Fibroblast of gingiva (primary cell): ENCODE measurements at regions not wholly inside any gene's neighbourhood (a gene's known extent, or its start where the extent isn't known, plus 50 kb on each side); places are given as distances from the start of the nearest gene placed in this dataset.
"Not testable (repeated sequence)": the region's sequence is repeated elsewhere in the genome, so short reads cannot be mapped to it uniquely, and the experiment has no call there.

ENCODE experiments used
- DNase-seq: peaks from one replicate; pipeline ENCODE4 v3.0.0-alpha.2; 2011; ENCODE audit warnings: low read depth

DNA sequence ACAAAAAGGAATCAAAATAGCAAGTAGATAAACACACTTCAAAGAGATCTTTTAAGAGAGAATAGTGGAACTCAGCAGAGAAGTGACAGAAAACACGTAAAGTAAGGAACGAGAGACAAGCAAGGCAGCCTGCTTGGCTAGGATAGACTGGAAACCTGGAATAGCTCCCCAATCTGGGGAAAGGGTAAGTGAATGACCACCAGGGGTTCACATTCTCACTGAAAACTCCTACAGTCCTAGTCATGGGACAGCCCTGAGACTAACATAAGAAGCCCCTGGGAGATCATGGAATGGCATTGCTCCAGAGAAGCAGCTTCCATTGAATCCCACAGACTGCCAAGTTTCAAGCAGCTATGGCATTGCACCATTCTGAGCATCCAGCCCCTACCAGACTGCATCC is 363.6 kb upstream of the ARPP21 start:
- DNase-seq: no peak

DNA sequence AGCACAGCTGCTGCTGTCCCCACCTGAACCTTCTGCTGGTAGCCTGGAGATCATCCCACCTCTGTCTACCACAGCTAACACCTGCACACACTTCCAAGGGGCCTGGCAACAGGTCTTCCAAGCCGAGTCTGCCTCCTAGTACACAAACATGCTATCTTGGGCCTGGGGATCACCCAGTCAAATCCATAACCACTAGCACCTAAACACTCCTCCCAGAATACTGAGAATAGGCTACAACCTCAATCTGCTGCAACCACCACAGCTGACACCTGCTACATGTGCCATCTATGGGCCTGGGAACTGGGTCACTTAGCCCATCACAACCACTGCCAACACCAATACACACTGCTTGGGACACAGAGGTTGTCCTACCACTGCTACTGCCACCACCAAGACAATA is 362.8 kb upstream of the ARPP21 start:
- DNase-seq: no peak

GRCh38 chr3:35291471-35292236 is 347.7 kb upstream of the ARPP21 start:
- DNase-seq: no peak

DNA sequence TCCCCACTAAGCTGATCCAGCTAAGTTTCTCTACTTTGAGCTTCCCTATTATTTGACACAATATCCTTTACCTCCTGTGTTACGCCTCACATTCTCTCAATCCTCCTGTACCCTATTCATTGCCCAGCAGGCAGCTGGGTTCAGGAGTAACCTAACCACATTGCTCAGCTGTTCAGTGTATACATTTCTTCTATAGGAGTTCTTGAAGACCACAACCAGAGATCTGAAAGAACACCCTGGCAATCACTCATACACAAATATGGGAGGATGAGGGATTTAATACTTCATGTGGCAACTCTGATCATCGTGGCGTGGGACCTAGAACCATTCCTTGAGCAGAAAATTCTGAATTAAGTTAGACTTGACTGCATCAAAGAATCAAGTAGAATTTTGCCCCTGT is 346.8 kb upstream of the ARPP21 start:
- no peak for DNase-seq

DNA sequence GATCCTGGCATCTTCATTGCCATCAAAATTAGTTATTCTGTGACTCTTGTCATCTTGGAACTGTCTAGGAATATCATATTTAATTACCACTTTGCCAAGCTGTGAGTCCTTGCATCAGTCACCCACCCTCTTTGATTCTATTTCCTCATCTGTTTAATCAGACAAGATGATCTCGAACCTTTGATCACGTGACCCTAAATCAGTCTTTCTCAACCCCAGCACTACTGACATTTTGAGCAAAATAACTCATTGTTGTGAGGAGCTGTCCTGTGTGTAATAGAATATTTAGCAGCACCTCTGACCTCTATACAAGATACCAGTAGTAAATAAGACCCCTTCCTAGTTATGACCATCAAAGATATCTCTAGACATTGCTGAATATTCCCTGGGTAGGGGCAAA is 343.4 kb upstream of the ARPP21 start:
- no peak for DNase-seq

DNA sequence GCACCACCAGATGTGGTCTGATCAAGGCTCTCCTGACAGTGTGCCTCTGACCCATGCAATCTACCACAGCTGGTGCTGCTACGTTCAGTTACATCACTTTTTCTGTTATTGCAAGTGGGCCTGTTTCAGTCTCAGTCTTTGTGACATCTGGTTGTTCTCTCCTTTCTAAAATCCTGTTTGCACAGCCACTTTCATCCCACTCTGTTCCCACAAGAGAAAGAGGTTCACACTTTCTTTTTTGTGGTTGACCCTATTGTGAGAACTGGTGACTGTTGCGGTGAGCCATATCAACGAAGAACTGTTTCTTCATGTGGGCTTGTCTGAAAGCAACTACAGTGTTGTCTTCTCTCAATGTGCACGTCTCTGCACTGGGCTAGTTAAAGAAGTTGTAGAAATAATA is 342.8 kb upstream of the ARPP21 start:
- DNase-seq: no peak

GRCh38 chr3:35296944-35297343 is 342.4 kb upstream of the ARPP21 start:
- not testable (repeated sequence) for DNase-seq

DNA sequence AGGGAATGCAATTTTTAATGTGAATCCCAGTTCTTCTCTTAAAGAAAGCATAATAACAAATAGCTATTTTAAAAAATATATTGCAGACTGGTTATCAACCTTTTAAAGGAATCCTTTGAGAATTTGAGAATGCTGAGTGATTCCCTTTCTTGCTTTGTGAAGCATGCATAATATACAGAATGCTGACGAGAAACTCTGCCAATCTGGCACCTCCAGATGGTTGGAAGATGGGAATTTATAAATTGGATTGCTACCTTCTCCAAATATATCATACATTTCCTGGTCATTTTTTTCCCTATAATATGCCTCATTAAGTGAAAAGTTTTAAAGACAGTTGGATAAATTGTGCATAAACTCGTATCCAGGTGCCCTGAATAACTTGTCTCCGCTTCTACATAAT is 333.9 kb upstream of the ARPP21 start:
- no peak for DNase-seq

GRCh38 chr3:35307296-35307695 is 332.0 kb upstream of the ARPP21 start:
- DNase-seq: no peak

DNA sequence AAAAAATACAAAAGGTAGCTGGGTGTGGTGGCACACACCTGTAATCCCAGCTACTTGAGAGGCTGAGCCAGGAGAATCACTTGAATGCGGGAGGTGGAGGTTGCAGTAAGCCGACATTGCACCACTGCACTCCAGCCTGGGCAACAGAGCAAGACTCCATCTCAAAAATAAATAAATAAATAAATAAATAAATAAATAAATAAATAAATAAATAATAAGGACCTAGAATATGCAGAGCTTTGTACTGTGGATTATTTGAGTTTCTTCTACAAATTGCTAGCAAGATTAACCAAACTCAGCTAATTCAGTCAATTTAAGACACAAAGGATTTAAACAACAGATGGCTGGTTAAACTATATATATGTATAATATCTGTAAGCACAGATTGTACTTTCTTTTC is 322.5 kb upstream of the ARPP21 start:
- not testable (repeated sequence) for DNase-seq

DNA sequence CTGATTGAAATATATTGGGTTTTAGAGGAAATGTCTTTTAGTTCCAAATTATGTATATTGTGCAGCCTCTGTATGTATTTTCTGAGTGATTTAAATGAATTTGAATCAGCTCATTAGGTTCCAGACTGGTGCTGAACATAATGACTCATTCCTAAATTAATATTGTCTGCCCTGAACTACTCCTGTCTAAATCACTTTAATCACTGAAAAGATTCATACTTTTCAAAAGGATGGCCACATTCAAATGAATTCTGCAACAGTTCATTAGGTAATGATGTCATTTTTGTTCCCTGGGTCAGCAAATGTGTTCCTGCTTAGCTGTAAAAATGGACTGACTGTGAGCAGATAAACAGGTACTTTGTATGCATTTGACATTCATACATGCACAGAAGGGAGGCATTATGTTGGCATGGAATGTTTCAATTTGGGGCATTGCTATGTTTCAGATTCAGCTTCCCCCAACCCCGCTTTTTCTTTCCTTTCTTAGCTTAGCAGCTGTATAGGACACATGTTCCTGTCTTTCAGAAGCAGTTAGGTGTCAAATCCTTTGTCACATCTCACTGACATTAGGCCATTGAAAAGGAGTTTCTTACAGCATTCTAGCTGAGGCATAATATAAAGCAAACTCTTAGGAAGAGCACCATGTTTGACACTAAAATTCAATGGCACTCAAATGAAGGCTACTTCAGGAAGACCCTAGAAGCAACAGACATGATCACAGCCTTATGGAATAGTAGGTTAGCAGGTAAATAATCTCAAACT is 318.5 kb upstream of the ARPP21 start:
- DNase-seq: no peak

GRCh38 chr3:35322070-35322469 is 317.3 kb upstream of the ARPP21 start:
- no peak for DNase-seq

GRCh38 chr3:35335703-35336102 is 303.6 kb upstream of the ARPP21 start:
- DNase-seq: no peak

DNA sequence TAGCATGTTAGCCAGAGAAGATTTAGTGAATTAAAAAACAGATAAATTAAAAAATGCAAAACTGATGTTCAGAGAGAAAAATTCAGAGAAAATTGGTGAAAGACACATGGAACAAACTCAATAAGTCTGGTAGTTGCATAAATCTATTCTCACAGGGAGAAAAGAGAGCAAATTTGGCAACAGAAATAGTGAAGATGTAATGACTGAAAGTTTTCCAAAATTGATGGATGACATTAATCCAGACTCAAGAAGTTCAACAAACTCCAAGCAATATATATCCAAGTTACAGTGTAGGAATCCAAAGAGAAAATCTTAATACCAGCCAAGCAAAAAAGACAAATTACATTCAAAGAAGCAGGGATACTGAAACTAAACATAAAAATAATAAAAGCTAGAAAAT is 302.7 kb upstream of the ARPP21 start:
- DNase-seq: no peak

GRCh38 chr3:35338186-35338585 is 301.1 kb upstream of the ARPP21 start:
- no peak for DNase-seq

GRCh38 chr3:35380196-35380595 is 259.1 kb upstream of the ARPP21 start:
- no peak for DNase-seq

- DNase-seq: no peak
These were observed 256.1 kb upstream of the ARPP21 start for GRCh38 chr3:35383216-35383615.

DNA sequence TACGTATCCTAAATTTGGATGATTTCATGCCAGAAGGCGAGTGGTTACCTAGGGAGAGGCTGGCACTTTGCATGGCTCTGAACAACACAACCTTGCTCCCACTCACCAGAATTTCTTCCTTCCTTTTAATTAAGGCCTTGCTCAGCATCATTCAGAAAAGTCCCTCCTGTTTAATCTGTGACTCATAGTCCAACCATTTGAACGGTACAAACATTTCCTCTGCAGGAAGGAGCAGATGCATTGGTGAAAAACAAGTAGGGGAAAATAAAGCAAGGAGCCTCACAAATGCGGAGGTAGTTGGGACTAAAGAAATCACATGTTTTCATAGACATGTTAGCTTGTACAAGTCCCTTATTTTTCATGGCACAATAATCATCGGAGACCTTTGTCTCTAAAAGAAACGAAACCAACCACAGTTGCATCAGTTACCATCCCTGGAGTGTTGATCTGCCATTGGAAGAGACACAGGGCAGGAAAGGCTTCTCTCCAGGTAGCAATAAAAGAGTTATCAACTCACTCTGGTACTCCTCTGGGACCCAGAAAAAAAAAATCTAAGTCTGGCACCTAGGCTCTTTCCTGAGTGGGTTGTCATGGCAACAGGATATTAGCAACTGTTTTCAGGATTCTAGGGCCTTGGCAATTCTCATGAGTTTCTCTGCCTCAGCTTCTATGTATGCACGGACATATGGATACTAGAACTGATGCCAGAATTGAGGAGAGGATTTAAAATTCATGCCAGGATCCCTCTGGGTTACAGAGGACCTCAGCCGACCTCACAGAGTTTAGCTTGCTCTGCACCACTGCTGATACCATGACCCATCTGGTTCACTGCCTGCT is 255.4 kb upstream of the ARPP21 start:
- DNase-seq: no peak

GRCh38 chr3:35385271-35385670 is 254.1 kb upstream of the ARPP21 start:
- DNase-seq: no peak

DNA sequence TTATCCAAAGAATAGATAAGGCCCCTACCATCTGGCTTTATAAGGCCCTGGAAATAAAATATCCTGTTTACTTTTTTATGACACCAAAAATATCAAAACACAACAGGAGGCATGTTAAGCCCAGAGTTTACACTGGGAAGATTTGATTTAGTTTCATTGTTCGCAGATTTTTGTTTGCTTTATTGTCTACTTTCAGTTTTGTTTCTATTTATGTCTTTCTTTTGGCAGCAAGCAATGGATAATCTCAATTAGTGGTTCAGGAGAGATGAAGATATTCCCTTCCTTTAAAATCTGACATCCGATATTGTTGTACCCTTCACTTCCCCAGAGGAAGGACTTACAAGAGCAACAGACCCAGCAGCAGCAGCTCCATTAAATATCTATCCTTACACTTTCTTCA is 249.4 kb upstream of the ARPP21 start:
- DNase-seq: no peak

DNA sequence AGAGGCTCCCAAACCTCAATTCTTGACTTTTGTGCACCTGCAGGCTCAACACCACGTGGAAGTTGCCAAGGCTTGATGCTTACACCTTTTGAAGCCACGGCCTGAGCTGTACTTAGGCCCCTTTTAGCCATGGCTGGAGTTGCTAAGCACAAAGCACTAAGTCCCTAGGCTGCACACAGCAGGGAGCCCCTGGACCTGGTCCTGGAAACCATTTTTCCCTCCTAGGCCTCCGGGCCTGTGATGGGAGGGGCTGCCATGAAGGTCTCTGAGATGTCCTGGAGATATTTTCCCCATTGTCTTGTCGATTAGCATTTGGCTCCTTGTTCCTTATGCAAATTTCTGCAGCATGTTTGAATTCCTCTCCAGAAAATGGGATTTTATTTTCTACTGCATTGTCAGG is 247.1 kb upstream of the ARPP21 start:
- no peak for DNase-seq

- no peak for DNase-seq
These were observed 245.2 kb upstream of the ARPP21 start for GRCh38 chr3:35393901-35394799.
